GM23248 (cell line): ENCODE measurements at regions not wholly inside any gene's neighbourhood (a gene's known extent, or its start where the extent isn't known, plus 50 kb on each side); places are given as distances from the start of the nearest gene placed in this dataset.

Experiments used
- EZH2 ChIP-seq: fragments of 200-600 bp; sonication (generic); IDR thresholded peaks from 2 replicates; pipeline ENCODE4 v1.6.1; 2018; ENCODE audit warnings: antibody characterized with exemption, mild to moderate bottlenecking; ENCODE audit not compliant: insufficient read depth, poor library complexity, severe bottlenecking
- EZH2phosphoT487 ChIP-seq: fragments of 200-600 bp; sonication (generic); IDR thresholded peaks from 2 replicates; pipeline ENCODE4 v1.6.1; 2018; ENCODE audit warnings: antibody characterized with exemption, moderate library complexity, mild to moderate bottlenecking, low read depth; ENCODE audit not compliant: insufficient read depth

DNA sequence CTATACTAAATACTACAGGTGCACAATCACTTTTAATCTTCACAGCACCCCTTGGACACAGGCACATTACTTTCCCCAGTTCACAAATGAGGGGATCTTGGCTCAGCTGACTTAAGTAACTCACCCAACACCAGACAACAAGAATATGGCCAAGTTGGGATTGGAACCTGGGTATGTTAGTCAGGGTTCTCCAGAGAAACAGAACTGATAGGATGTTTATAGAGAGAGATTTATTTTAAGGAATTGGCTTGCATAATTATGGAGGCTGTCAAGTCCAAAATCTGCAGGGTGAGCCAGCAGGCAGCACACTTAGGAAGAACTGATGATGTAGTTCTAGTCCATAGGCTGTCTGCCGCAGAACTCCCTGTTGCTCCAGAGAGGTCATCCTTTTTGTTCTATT, 312.9 kb downstream of the MAN2A1 start:
- TF ChIP-seq EZH2phosphoT487 (no peak), EZH2 (no peak)
